Adrenal gland (tissue), 9 donors: ENCODE measurements at regions not wholly inside any gene's neighbourhood (a gene's known extent, or its start where the extent isn't known, plus 50 kb on each side); places are given as distances from the start of the nearest gene placed in this dataset.

Experiments
- DNase-seq, 7 donors: peaks; one replicate each; pipeline ENCODE4 v3.0.0-alpha.2; 2019 to 2020
- H3K27ac ChIP-seq, 5 donors: fragments of 200-600 bp; sonication (generic) in 4 of 5; 1 replicate in 3 of 5; 2 replicates in 2 of 5; pipeline versions ENCODE4 v1.5.1 to v1.8.0; 2016 to 2020; ENCODE audit warnings: mild to moderate bottlenecking in 1 of 5
- H3K27me3 ChIP-seq: fragments of 200-600 bp; 2 replicates; pipeline ENCODE4 v1.8.0; 2021
- H3K36me3 ChIP-seq, 2 donors: fragments of 200-600 bp; replicated peaks in 1 of 2; 1 replicate in 1 of 2; 2 replicates in 1 of 2; pipeline versions ENCODE4 v1.5.1 to v1.8.0; 2018 to 2022
- H3K4me1 ChIP-seq, 2 donors: fragments of 200-600 bp; replicated peaks in 1 of 2; 1 replicate in 1 of 2; 2 replicates in 1 of 2; pipeline versions ENCODE4 v1.5.1 to v1.8.0; 2018 to 2021
- H3K4me3 ChIP-seq, 4 donors: fragments of 200-600 bp; sonication (generic) in 3 of 4; one replicate each; pipeline ENCODE4 v1.5.1; 2016 to 2018
- H3K9me3 ChIP-seq, 3 donors: fragments of 200-600 bp; sonication (generic) in 1 of 3; replicated peaks in 1 of 3; 1 replicate in 2 of 3; 2 replicates in 1 of 3; pipeline versions ENCODE4 v1.5.1 to v1.8.0; 2016 to 2021
- CTCF ChIP-seq, 6 experiments: fragments of 450-650 bp in 4 of 6; fragments of 200-600 bp in 2 of 6; sonication (generic) in 1 of 6; IDR thresholded peaks; 1 replicate in 5 of 6; 2 replicates in 1 of 6; pipeline versions ENCODE4 v1.5.1 to v1.8.0; 2016 to 2021; ENCODE audit warnings: antibody characterized with exemption in 6 of 6, mild to moderate bottlenecking in 2 of 6, moderate library complexity in 1 of 6
- POLR2A ChIP-seq, 2 donors: fragments of 450-650 bp; IDR thresholded peaks; one replicate each; pipeline ENCODE4 v1.6.1; 2017; ENCODE audit warnings: antibody characterized with exemption in 2 of 2, mild to moderate bottlenecking in 2 of 2, moderate library complexity in 1 of 2
- WGBS, 4 donors: extraction: QIAGEN DNeasy Blood & Tissue Kit in 2 of 4; methylation state at CpG; one replicate each; pipeline versions ENCODE4 v1.1.5 to v1.1.7; 2013 to 2017; 5-methylcytosine and 5-hydroxymethylcytosine counted together
- intact Hi-C, 2 donors: fragments of 100-400 bp; cut with DNase I; formaldehyde crosslinking; loops; one replicate each; pipeline versions ENCODE4 v1.14.1 to v1.15.0; 2022 to 2023
- donor health status: healthy with polysubstance abuse.
- donor health status: Bipolar disorder and iron deficiency.
- donor health status: DM: yes; HTN: yes; CAD: no.
- donor health status: DM: no; HTN: no; CAD: no.
- donor health status: DM: no; HTN: no; CAD: no.

GRCh38 chr2:136363470-136363869, 245.5 kb upstream of the CXCR4 start:
- Histone ChIP-seq H3K27ac (no peak overlapping the region), H3K27me3 (no peaks in the 10 kb centered on the region), H3K4me1 (peaks cover 0 to 11% of the 10 kb centered on the region in 2 donors), H3K36me3 (no peaks in the 10 kb centered on the region), H3K9me3 (no peaks in the 10 kb centered on the region), H3K4me3 (no peak overlapping the region)
- no peak for TF ChIP-seq CTCF (IDR thresholded peaks at IDR 0.05)
- no peak for TF ChIP-seq POLR2A (IDR thresholded peaks at IDR 0.05)
- WGBS, 4 donors: 75 to 88% (median 81%) methylated on average over 6 of the region's 6 CpGs
- DNase-seq: no peak
- intact Hi-C loops: no loop called here

- WGBS, 4 donors: 89 to 97% (median 94%) methylated on average over 9 of the region's 9 CpGs
- H3K36me3 ChIP-seq: no peaks in the 10 kb centered on the region
- H3K4me1 ChIP-seq: peaks cover 0 to 11% of the 10 kb centered on the region in 2 donors
- no peak for DNase-seq
- TF ChIP-seq POLR2A (IDR thresholded peaks at IDR 0.05) (no peak), CTCF (IDR thresholded peaks at IDR 0.05) (no peak)
- no peaks in the 10 kb centered on the region for H3K9me3 ChIP-seq
- no peak overlapping the region for H3K27ac ChIP-seq
- H3K27me3 ChIP-seq: no peaks in the 10 kb centered on the region
- H3K4me3 ChIP-seq: no peak overlapping the region
- intact Hi-C loops: no loop called here
Observed at GRCh38 chr2:136362676-136363390, 244.9 kb upstream of the CXCR4 start.

GRCh38 chr2:136361521-136361920, 243.6 kb upstream of the CXCR4 start:
- Histone ChIP-seq H3K27ac (no peak overlapping the region), H3K9me3 (no peaks in the 10 kb centered on the region), H3K27me3 (no peaks in the 10 kb centered on the region), H3K36me3 (no peaks in the 10 kb centered on the region), H3K4me1 (peaks cover 0 to 11% of the 10 kb centered on the region in 2 donors), H3K4me3 (no peak overlapping the region)
- intact Hi-C loops: no loop called here
- no peak for TF ChIP-seq POLR2A (IDR thresholded peaks at IDR 0.05)
- TF ChIP-seq CTCF (IDR thresholded peaks at IDR 0.05): no peak
- 95 to 100% (median 97%) methylated on average over 2 to 3 of the region's 3 CpGs for WGBS, 4 donors
- DNase-seq: no peak

- intact Hi-C loops: no loop called here
- Histone ChIP-seq H3K36me3 (no peaks in the 10 kb centered on the region), H3K27ac (no peak overlapping the region), H3K4me3 (no peak overlapping the region), H3K4me1 (peaks cover 0 to 11% of the 10 kb centered on the region in 2 donors), H3K27me3 (no peaks in the 10 kb centered on the region), H3K9me3 (no peaks in the 10 kb centered on the region)
- DNase-seq: no peak
- TF ChIP-seq POLR2A (IDR thresholded peaks at IDR 0.05) (no peak), CTCF (IDR thresholded peaks at IDR 0.05) (no peak)
- 88 to 97% (median 92%) methylated on average over 6 of the region's 6 CpGs for WGBS, 4 donors
Observed at GRCh38 chr2:136360790-136361189, 242.8 kb upstream of the CXCR4 start.
